Mesothelial cell of epicardium (in vitro differentiated cells): ENCODE measurements at regions not wholly inside any gene's neighbourhood (a gene's known extent, or its start where the extent isn't known, plus 50 kb on each side); places are given as distances from the start of the nearest gene placed in this dataset.

Source experiments
- DNase-seq, 2 experiments: peaks; one replicate each; pipeline ENCODE4 v3.0.0; 2021; ENCODE audit warnings: low spot score in 2 of 2; ENCODE audit not compliant: unreplicated experiment in 2 of 2
- H3K27ac Mint-ChIP-seq: 2 replicates; pipeline ENCODE4 v1.8.0; 2021; ENCODE audit warnings: mixed read lengths
- H3K27me3 Mint-ChIP-seq: 2 replicates; pipeline ENCODE4 v1.8.0; 2021; ENCODE audit warnings: low read depth, mixed read lengths
- H3K36me3 Mint-ChIP-seq: 2 replicates; pipeline ENCODE4 v1.8.0; 2021; ENCODE audit warnings: mixed read lengths
- H3K4me1 Mint-ChIP-seq: 2 replicates; pipeline ENCODE4 v1.8.0; 2021; ENCODE audit warnings: mixed read lengths
- H3K4me3 Mint-ChIP-seq: 2 replicates; pipeline ENCODE4 v1.8.0; 2021; ENCODE audit warnings: mild to moderate bottlenecking, moderate library complexity, mixed read lengths
- H3K9me3 Mint-ChIP-seq: 2 replicates; pipeline ENCODE4 v1.8.0; 2021; ENCODE audit warnings: mixed read lengths
- TF ChIP-seq, protein P1 (sequence below): fragments of 200-600 bp; sonication (generic); IDR thresholded peaks from one replicate; pipeline ENCODE4 v1.5.0; 2021; ENCODE audit warnings: antibody characterized with exemption; ENCODE audit not compliant: unreplicated experiment

DNA sequence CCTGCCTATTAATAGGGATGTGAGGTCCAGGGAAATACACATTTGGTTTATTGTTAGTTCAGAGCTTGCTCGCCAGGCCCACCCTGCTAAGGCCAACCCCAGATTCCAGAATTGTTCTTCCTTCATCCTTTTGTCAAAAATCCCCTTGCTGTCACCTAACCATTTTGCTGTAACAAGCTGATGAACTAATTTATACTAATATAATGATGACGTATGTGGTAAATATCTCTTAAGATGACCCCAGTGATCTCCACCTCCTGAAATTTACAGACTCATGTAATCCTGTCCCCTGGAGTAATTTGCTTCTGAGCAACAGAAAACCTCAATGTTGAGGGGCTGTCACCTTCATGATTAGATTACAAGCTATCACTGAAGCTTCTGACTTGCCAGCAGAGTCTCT lies 236.3 kb upstream of the N4BP1 start:
- no peak overlapping the region for H3K4me3 Mint-ChIP-seq
- TF ChIP-seq, protein P1, sequence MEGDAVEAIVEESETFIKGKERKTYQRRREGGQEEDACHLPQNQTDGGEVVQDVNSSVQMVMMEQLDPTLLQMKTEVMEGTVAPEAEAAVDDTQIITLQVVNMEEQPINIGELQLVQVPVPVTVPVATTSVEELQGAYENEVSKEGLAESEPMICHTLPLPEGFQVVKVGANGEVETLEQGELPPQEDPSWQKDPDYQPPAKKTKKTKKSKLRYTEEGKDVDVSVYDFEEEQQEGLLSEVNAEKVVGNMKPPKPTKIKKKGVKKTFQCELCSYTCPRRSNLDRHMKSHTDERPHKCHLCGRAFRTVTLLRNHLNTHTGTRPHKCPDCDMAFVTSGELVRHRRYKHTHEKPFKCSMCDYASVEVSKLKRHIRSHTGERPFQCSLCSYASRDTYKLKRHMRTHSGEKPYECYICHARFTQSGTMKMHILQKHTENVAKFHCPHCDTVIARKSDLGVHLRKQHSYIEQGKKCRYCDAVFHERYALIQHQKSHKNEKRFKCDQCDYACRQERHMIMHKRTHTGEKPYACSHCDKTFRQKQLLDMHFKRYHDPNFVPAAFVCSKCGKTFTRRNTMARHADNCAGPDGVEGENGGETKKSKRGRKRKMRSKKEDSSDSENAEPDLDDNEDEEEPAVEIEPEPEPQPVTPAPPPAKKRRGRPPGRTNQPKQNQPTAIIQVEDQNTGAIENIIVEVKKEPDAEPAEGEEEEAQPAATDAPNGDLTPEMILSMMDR = no peak
- H3K27me3 Mint-ChIP-seq = peaks cover 21% of the 10 kb centered on the region
- H3K27ac Mint-ChIP-seq = no peak overlapping the region
- no peaks in the 10 kb centered on the region for H3K4me1 Mint-ChIP-seq
- no peaks in the 10 kb centered on the region for H3K36me3 Mint-ChIP-seq
- no peaks in the 10 kb centered on the region for H3K9me3 Mint-ChIP-seq
- DNase-seq = no peak

DNA sequence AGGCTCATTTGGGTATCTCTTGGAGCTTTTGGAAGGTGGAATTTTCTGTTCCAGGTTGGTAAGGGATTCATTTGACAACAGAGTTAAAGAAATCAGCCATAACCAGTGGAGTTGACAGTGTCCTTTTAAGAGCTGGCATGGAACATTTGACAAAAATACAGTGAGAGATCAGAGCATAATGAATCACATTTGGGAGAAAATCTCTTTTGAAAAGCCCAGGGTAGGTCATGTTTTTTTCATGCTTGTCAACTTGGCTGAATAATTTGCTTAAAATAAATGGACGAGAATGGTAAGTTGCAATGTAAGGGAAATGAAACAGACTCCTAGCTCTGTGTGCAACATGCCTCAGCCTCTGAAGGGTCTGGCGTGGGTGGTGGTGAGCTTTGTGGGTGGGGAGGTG lies 235.3 kb upstream of the N4BP1 start:
- Mint-ChIP-seq H3K36me3 (no peaks in the 10 kb centered on the region), H3K9me3 (no peaks in the 10 kb centered on the region), H3K27ac (no peak overlapping the region), H3K4me1 (no peaks in the 10 kb centered on the region), H3K27me3 (peaks cover 27% of the 10 kb centered on the region), H3K4me3 (no peak overlapping the region)
- DNase-seq = no peak
- TF ChIP-seq, protein P1 = no peak

GRCh38 chr16:48838349-48838748 lies 228.4 kb upstream of the N4BP1 start:
- DNase-seq = no peak
- TF ChIP-seq, protein P1 = no peak
- Mint-ChIP-seq H3K4me1 (no peaks in the 10 kb centered on the region), H3K4me3 (no peak overlapping the region), H3K27me3 (peaks cover 29% of the 10 kb centered on the region), H3K36me3 (no peaks in the 10 kb centered on the region), H3K9me3 (no peaks in the 10 kb centered on the region), H3K27ac (no peak overlapping the region)

GRCh38 chr16:48836636-48837035 lies 226.7 kb upstream of the N4BP1 start:
- H3K27me3 Mint-ChIP-seq = peaks cover 18% of the 10 kb centered on the region
- no peak for DNase-seq
- no peak overlapping the region for H3K4me3 Mint-ChIP-seq
- TF ChIP-seq, protein P1 = no peak
- no peaks in the 10 kb centered on the region for H3K4me1 Mint-ChIP-seq
- no peak overlapping the region for H3K27ac Mint-ChIP-seq
- no peaks in the 10 kb centered on the region for H3K9me3 Mint-ChIP-seq
- H3K36me3 Mint-ChIP-seq = no peaks in the 10 kb centered on the region

DNA sequence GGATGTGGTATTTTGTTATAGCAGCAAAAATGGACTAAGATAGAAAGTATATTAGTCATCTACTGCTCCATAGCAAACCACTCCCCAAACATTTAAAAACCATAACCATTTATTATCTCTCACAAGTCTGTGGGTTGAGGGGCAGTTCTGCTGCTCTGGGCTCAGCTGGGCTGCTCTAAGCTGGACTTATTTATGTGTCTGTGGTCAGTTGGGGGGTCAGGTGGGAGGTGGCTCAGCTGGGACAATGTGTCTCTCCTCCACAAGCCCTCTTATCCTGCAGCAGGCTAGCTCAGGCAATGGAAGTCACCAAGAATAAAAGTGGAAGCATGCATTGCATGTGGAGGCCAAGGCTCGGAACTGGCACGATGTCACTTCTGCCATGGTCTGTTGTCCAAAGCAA lies 226.1 kb upstream of the N4BP1 start:
- H3K27ac Mint-ChIP-seq = no peak overlapping the region
- H3K36me3 Mint-ChIP-seq = no peaks in the 10 kb centered on the region
- H3K27me3 Mint-ChIP-seq = peaks cover 16% of the 10 kb centered on the region
- no peaks in the 10 kb centered on the region for H3K4me1 Mint-ChIP-seq
- TF ChIP-seq, protein P1 = no peak
- no peak for DNase-seq
- H3K4me3 Mint-ChIP-seq = no peak overlapping the region
- no peaks in the 10 kb centered on the region for H3K9me3 Mint-ChIP-seq

DNA sequence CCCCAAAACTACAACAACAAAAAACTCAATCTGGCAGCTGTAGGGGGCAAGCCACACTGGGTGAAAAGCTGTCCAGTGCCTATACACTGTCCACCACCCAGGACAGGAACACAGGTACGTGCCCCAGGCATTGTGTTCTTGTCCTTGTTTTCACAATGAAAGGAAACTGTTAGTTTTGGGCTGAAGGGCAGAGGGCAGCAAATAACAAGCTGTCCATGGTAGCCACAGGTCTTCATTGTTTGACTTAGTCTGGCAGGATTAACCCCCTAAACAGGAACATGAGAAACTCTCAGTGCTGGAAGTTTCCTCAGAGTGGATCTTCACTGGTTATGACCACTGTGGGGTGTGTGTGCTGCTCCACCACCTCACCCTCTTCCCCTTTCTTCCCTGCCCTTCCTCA lies 224.6 kb upstream of the N4BP1 start:
- TF ChIP-seq, protein P1 = no peak
- Mint-ChIP-seq H3K4me1 (no peaks in the 10 kb centered on the region), H3K4me3 (no peak overlapping the region), H3K27ac (no peak overlapping the region), H3K9me3 (no peaks in the 10 kb centered on the region), H3K27me3 (peaks cover 6% of the 10 kb centered on the region), H3K36me3 (no peaks in the 10 kb centered on the region)
- no peak for DNase-seq
